ENCODE measurements at regions not wholly inside any gene's neighbourhood (a gene's known extent, or its start where the extent isn't known, plus 50 kb on each side); places are given as distances from the start of the nearest gene placed in this dataset.

DNA sequence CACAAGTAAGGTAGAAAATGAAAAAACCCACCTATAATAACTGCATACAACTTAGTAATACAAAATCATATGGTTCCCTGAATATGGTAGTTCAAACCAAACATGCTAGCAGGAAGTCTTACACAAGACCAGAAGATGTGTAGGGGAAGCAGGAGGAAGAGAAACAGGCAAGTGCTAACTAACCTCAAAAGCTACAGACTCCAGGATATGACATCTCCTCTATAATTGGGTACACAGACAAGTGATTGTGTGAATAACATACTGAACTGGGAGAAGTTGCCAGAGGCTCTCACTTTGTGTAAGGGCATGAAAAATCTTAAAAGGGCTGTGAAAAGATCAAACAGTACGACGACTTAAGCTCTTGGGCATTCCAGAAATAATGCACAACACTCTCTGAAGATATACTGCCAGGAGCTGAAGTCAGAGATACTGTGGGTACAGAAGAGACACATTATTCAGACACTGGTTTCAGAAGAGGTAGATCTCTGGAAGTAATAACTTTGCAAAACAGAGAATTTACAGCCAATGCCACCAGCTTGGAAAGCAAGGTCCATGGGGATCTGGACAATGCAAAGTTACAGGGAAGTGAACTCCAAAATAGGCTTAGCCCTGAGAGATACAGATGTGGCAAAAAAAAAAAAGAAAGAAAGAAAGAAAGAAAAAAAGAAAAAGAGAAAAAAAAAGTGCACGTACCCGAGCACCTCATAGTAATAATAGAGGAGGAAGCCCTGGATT, 767.2 kb downstream of the TNS3 start:
- CTCF ChIA-PET: no interaction called here
- no peak overlapping the region for H3K9ac ChIP-seq (ENCODE audit: low read length)
- no peaks in the 10 kb centered on the region for H3K36me3 ChIP-seq (ENCODE audit: control insufficient read depth in 1 of 2, insufficient read depth in 2 of 2, low read length in 2 of 2)
- no peak overlapping the region for H3K27ac ChIP-seq (ENCODE audit: low read depth, low read length)
- intact Hi-C loops (cut with micrococcal nuclease): no loop called here
- 0 out of 4 replicates have a peak, but pooled peaks cover 0 to 4% of the 10 kb centered on the region in 2 experiments for H3K4me1 ChIP-seq (ENCODE audit: control insufficient read depth in 1 of 2, insufficient read depth in 2 of 2, low read length in 2 of 2)
- RAD21 ChIA-PET (ENCODE audit: low non-redundant PET in 1 of 2, low total read pairs in 2 of 2, uncharacterized antibody in 2 of 2, unreplicated experiment in 2 of 2): interaction anchor here in 1 of 2 experiments (0.7 kb wide), 1 partner anchor 325 kb away, joined by 3 read pairs; no protein-coding TSS in a partner anchor
- BruUV-seq (replicated peaks): no TSS peak
- no peaks in the 10 kb centered on the region for H4K20me1 ChIP-seq (ENCODE audit: insufficient read depth)
- no peaks in the 10 kb centered on the region for H3K9me2 ChIP-seq (ENCODE audit: insufficient read depth)
- H2AFZ ChIP-seq (ENCODE audit: low read depth, low read length, poor library complexity, severe bottlenecking): no peak overlapping the region
- no peak for ATAC-seq
- TF ChIP-seq ZBTB33 (IDR thresholded peaks at IDR 0.05; ENCODE audit: extremely low read depth, insufficient replicate concordance, low read length) (no peak), ELF1 (IDR thresholded peaks at IDR 0.05; ENCODE audit: borderline replicate concordance, low read depth) (no peak), EZH2phosphoT487 (IDR thresholded peaks at IDR 0.05; ENCODE audit: borderline replicate concordance) (no peak), POLR2A (IDR thresholded peaks at IDR 0.05; ENCODE audit: borderline replicate concordance, extremely low read depth, insufficient read depth, insufficient read length) (no peak), SIN3A (IDR thresholded peaks at IDR 0.05; ENCODE audit: low read depth) (no peak)
- TF ChIP-seq, protein P1, sequence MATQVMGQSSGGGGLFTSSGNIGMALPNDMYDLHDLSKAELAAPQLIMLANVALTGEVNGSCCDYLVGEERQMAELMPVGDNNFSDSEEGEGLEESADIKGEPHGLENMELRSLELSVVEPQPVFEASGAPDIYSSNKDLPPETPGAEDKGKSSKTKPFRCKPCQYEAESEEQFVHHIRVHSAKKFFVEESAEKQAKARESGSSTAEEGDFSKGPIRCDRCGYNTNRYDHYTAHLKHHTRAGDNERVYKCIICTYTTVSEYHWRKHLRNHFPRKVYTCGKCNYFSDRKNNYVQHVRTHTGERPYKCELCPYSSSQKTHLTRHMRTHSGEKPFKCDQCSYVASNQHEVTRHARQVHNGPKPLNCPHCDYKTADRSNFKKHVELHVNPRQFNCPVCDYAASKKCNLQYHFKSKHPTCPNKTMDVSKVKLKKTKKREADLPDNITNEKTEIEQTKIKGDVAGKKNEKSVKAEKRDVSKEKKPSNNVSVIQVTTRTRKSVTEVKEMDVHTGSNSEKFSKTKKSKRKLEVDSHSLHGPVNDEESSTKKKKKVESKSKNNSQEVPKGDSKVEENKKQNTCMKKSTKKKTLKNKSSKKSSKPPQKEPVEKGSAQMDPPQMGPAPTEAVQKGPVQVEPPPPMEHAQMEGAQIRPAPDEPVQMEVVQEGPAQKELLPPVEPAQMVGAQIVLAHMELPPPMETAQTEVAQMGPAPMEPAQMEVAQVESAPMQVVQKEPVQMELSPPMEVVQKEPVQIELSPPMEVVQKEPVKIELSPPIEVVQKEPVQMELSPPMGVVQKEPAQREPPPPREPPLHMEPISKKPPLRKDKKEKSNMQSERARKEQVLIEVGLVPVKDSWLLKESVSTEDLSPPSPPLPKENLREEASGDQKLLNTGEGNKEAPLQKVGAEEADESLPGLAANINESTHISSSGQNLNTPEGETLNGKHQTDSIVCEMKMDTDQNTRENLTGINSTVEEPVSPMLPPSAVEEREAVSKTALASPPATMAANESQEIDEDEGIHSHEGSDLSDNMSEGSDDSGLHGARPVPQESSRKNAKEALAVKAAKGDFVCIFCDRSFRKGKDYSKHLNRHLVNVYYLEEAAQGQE (IDR thresholded peaks at IDR 0.05; ENCODE audit: low read depth): no peak
- TF ChIP-seq, protein P2, sequence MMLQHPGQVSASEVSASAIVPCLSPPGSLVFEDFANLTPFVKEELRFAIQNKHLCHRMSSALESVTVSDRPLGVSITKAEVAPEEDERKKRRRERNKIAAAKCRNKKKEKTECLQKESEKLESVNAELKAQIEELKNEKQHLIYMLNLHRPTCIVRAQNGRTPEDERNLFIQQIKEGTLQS (IDR thresholded peaks at IDR 0.05): no peak
- H3K4me3 ChIP-seq (replicated peaks in 1 of 2; ENCODE audit: low read depth in 1 of 2, low read length in 2 of 2): no peak overlapping the region
- H3K4me2 ChIP-seq (ENCODE audit: low read length): no peak overlapping the region
- POLR2A ChIA-PET: interaction anchor here (0.6 kb wide), 1 partner anchor 16 kb away, joined by 3 read pairs; no protein-coding TSS in a partner anchor
- H3K9me3 ChIP-seq (ENCODE audit: control insufficient read depth in 1 of 2, insufficient read depth in 1 of 2, low read depth in 1 of 2, low read length in 2 of 2): no peaks in the 10 kb centered on the region
- H3K79me2 ChIP-seq (ENCODE audit: insufficient read depth, low read length): no peaks in the 10 kb centered on the region
- DNase-seq (ENCODE audit: low read depth, low spot score): no peak
- no peaks in the 10 kb centered on the region for H3K27me3 ChIP-seq (ENCODE audit: insufficient read depth, low read length)
